GM06990 (cell line): ENCODE measurements at regions not wholly inside any gene's neighbourhood (a gene's known extent, or its start where the extent isn't known, plus 50 kb on each side); places are given as distances from the start of the nearest gene placed in this dataset.
"Not testable (repeated sequence)": the region's sequence is repeated elsewhere in the genome, so short reads cannot be mapped to it uniquely, and the experiment has no call there.

Source experiments
- DNase-seq: peaks from one replicate; pipeline ENCODE4 v3.0.0-alpha.2; 2011; ENCODE audit not compliant: insufficient read length; ENCODE audit errors: extremely low read depth
- H3K27me3 ChIP-seq: replicated peaks from 2 replicates; pipeline ENCODE4 v1.6.0; 2011; ENCODE audit warnings: low read length; ENCODE audit not compliant: control insufficient read depth, insufficient read depth
- H3K36me3 ChIP-seq: 2 replicates; pipeline ENCODE4 v1.5.1; 2011; ENCODE audit warnings: low read length; ENCODE audit not compliant: control insufficient read depth, insufficient read depth
- H3K4me3 ChIP-seq: replicated peaks from 2 replicates; pipeline ENCODE4 v1.5.1; 2011; ENCODE audit warnings: low read depth, mild to moderate bottlenecking, control low read depth, low read length
- TF ChIP-seq, protein P1 (sequence below): IDR thresholded peaks from 2 replicates; pipeline ENCODE4 v1.5.1; 2011; ENCODE audit warnings: low read length, control low read depth, mild to moderate bottlenecking, inconsistent platforms; ENCODE audit not compliant: insufficient read depth, poor library complexity, severe bottlenecking

DNA sequence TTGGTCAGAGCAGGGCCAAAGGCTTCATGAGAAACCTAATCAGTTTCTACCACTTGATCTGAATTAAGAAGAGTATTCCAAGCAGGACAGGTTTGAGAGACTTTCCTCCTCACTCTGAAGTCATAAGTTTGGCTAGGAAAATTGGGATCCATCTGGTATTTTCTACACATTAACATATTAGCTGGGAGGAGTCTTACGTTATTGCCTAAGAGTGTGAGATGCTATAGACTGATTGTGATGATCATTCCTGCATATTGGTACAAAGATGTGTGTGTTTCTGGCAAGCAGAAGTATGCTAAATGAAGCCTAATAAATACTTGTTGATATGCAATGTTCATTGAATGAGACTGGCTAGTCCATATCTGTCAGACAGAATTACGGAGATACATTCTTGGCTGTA lies 73.5 kb upstream of the RASGRP1 start:
- Histone ChIP-seq H3K4me3 (no peak overlapping the region), H3K27me3 (no peaks in the 10 kb centered on the region), H3K36me3 (no peaks in the 10 kb centered on the region)
- DNase-seq: no peak
- TF ChIP-seq, protein P1, sequence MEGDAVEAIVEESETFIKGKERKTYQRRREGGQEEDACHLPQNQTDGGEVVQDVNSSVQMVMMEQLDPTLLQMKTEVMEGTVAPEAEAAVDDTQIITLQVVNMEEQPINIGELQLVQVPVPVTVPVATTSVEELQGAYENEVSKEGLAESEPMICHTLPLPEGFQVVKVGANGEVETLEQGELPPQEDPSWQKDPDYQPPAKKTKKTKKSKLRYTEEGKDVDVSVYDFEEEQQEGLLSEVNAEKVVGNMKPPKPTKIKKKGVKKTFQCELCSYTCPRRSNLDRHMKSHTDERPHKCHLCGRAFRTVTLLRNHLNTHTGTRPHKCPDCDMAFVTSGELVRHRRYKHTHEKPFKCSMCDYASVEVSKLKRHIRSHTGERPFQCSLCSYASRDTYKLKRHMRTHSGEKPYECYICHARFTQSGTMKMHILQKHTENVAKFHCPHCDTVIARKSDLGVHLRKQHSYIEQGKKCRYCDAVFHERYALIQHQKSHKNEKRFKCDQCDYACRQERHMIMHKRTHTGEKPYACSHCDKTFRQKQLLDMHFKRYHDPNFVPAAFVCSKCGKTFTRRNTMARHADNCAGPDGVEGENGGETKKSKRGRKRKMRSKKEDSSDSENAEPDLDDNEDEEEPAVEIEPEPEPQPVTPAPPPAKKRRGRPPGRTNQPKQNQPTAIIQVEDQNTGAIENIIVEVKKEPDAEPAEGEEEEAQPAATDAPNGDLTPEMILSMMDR: no peak

DNA sequence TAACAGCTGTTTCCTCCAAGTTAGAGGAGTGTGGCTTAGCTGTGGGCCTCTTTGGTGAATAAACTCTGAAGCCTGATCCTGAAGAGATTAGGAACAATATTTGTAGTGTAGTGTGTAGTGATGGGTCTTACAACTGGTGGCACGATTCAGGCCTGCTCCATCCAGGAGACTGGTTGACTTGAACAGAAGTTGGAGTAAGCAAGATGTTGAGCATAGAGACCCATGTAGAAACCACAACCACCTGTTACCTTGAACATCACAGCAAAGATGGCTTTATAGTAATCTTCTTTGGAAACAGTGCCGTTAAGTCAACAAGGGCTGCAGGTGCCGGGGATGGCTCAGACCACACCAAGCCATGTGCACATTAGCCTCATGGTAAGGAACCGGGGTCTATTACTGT lies 74.2 kb upstream of the RASGRP1 start:
- no peaks in the 10 kb centered on the region for H3K27me3 ChIP-seq
- no peak overlapping the region for H3K4me3 ChIP-seq
- H3K36me3 ChIP-seq: no peaks in the 10 kb centered on the region
- TF ChIP-seq, protein P1: no peak
- DNase-seq: no peak

DNA sequence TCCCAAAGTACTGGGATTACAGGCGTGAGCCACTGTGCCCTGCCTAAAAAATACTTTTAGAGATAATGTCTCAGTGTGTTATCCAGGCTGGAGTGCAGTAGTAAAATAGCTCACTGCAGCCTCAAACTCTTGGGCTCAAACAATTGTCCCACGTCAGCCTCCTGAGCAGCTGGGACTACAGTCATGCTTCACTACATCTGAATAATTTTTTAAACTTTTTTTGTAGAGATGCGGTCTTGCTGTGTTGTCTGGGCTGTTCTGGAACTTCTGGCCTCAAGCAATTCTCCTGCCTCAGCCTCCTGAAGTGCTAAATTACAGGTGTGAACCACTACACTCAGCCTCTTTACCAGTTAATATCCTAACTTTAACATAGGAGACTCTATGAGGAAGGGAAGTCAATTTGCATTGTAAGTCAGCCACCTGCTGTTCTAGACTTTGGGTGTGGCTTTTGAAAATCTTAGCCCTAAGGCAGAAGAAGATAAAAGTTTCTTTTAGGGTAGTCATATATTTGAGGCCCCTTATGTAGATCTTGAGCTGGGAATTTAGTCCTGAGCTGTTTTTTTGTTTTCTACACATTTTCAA lies 78.2 kb upstream of the RASGRP1 start:
- no peak for DNase-seq
- TF ChIP-seq, protein P1: no peak
- H3K36me3 ChIP-seq: no peaks in the 10 kb centered on the region
- H3K27me3 ChIP-seq: no peaks in the 10 kb centered on the region
- H3K4me3 ChIP-seq: no peak overlapping the region

DNA sequence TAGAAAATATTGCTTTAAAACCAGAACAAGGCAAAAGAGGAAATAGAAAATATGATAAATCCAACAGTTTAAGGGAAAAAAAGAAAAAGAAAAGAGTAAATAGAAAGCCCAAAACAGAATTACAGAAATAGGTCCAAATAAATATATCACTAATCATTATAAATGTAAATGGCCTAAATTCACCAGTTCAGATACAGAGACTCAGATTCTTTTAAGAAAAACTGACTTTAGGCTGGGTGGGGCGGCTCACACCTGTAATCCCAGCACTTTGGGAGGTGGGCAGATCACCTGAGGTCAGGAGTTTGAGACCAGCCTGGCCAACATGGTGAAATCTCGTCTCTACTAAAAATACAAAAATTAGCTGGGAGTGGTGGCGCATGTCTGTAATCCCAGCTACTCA lies 79.7 kb upstream of the RASGRP1 start:
- DNase-seq, H3K27me3 ChIP-seq, H3K36me3 ChIP-seq, H3K4me3 ChIP-seq: not testable (repeated sequence)

DNA sequence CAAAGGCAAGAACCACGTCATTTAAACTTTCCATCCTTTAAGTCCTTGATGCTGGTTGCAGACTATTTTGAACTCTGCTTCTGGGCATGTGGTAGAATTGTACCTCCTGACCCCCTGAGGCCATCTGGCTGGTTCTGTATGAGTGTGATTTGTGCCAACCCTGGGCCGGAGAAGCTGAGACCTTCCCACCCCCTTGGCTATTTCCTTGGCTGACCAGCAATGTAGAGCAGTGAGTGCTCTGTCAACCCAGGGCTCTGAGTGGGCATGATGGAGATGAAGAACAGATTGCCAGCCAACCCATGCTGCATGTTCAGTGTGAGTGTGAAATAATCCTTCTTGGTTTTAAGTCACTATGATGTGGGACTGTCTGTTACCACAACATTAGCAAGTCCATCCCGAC lies 82.1 kb upstream of the RASGRP1 start:
- TF ChIP-seq, protein P1: no peak
- Histone ChIP-seq H3K4me3 (no peak overlapping the region), H3K27me3 (no peaks in the 10 kb centered on the region), H3K36me3 (no peaks in the 10 kb centered on the region)
- no peak for DNase-seq

DNA sequence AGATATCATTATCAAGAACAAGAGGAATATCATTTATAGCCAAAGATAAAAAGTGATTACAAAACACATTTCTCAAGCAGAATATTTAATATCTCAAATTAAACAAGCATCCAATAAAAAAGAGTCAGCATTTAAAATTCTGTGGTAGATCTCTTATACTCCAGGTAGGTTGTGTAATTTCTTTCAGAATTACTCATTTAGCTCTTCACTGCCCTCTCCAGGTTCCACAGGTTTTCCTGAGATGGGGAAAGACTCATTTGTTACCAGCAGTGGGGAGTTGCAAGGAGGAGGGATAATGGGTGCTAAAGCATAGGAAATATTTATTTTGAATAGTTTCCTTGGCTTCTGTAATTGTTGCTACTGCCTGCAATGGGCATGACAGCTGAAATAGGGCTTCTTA lies 83.1 kb upstream of the RASGRP1 start:
- H3K4me3 ChIP-seq: no peak overlapping the region
- no peak for DNase-seq
- H3K27me3 ChIP-seq: no peaks in the 10 kb centered on the region
- no peaks in the 10 kb centered on the region for H3K36me3 ChIP-seq
- TF ChIP-seq, protein P1: no peak
